Skeletal muscle cell (primary cell): ENCODE measurements at regions not wholly inside any gene's neighbourhood (a gene's known extent, or its start where the extent isn't known, plus 50 kb on each side); places are given as distances from the start of the nearest gene placed in this dataset.

Source experiments
- DNase-seq: peaks from one replicate; pipeline ENCODE4 v3.0.0-alpha.2; 2010; ENCODE audit warnings: low read depth
- H3K4me3 ChIP-seq: 2 replicates; pipeline ENCODE4 v1.5.1; 2011; ENCODE audit warnings: low read depth, mild to moderate bottlenecking, control low read depth, low read length, moderate library complexity

DNA sequence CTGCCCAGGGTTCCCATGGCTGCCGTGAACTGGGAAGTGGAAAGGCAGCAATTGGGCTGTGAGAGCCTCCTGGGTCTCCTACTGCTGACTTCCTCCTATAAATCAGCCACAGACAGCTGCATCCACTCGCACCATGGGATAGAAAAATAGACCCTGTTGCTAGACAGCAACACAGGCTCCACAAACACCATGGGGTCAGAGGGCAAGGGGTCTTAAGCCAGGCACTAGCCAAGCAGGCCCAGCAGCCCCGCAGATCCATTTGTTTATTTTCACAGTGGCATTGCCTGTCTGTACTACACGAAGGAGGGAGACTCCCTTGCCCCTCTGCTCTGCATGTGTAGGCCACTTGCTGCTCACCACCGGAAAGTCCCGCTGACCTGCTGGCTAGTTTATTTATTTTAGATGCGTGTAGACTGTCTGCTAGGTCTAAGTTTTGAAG, 139.8 kb downstream of the DACT1 start:
- H3K4me3 ChIP-seq = no peak overlapping the region
- no peak for DNase-seq

DNA sequence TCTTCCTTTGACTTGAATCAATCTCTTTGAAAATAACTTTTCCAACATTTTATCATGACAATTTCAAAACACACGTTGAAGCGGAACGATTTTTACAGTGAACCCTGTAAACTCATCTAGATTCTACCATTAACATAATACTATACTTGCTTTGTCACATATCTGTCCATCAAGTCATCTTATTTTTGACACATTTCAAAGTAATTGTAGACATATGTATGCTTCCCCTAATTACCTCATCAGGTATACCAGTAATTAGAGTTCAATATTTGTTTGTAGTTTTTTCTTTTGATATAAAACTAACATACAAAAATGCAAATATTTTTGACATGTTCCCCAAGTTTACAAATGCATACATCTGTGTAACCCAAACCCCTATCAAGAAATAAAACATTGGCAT, 140.4 kb downstream of the DACT1 start:
- H3K4me3 ChIP-seq = no peak overlapping the region
- no peak for DNase-seq

- no peak for DNase-seq
- H3K4me3 ChIP-seq = no peak overlapping the region
Measured at GRCh38 chr14:58779376-58779775, 141.6 kb downstream of the DACT1 start.

DNA sequence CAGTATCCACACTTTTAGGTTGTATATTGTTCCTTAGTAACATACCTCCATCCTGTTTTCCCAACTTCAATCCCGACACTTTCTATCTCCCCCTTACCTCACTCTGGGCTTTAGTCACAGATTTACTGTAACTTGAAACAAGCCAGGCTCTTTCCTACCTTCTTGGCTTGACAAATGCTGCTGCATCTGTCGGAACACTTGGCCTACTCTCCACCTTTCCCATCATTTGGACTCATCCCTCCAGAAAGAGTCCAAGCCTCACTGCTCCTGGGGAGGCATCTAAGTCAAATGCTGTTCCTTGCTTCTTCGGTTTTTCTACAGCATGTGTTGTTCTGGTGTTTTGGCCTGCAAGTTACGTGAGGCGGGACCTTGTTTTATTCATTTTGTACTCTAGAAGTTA, 142.4 kb downstream of the DACT1 start:
- no peak overlapping the region for H3K4me3 ChIP-seq
- no peak for DNase-seq

DNA sequence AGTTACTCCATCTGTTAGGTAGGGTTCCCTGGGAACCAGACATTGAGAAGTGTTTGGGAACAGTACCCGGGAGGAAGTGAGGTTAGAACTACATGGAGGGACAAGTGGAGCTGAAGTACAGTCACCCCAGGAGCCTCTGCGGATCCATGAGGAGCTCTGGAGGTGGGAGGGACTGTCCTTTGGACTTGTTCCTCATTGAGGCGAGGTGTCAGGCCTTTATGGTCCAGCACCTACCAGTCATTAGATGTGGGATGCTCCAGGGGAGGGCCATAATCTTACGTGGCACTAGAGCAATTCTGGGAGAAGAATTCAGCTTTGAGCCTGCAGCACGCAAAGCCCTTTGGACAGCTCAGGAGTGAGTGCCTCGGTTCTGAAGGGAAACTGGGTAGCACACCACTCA, 142.8 kb downstream of the DACT1 start:
- DNase-seq = no peak
- H3K4me3 ChIP-seq = no peak overlapping the region

DNA sequence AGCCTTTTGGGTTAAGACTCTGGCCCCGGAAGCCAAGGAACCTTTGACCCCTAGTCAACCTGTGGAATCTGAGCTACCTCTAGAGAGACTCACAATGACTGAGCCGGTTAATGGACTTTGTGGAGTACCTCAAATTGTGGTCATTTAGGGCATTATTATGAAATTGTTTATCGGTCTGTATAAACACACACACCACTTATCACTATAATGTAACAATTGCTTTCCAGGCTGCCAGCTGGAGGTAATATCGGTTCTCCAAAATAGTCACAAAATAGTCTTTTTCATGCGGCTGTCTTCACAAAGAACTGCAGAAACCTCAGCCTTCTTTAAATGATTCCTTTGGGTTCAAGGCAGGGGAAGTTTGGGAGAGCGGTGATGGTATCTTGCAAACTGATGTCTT, 144.2 kb downstream of the DACT1 start:
- H3K4me3 ChIP-seq = no peak overlapping the region
- no peak for DNase-seq

DNA sequence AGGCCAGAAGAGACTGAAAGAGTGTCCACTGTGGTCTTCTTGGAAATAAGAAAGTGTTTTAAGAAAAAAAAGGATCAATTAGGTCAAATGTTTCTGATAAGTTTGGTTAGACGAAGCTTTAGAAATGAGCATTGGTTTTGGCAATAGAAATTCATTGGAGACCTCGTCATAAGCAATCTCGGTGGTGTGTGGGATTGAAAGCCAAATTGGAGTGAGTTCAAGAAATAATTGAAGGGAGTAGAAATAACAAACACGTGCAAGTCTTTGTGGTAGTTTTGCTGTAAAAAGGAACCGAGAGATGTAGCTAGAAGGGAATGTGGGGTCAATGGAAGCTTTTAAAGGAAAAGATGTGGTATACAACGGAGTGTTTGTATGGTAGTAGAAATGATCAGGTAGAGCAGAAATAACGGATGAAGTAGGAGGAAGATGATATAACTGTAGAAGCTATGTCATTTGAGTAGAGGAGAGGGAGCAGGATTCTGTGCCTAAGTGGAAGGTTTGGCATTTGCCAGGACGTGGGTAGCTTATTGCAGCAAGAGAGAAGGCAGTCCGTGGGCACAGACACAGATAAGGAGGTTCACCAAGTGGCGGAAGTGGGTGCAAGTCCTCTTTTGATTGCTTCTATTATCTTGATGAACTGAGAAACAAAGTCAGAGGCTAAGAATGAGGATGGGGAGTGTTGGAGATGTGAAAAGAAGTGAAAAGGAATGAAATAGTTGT, 146.2 kb downstream of the DACT1 start:
- DNase-seq = no peak
- no peak overlapping the region for H3K4me3 ChIP-seq

GRCh38 chr14:58784931-58785330, 147.2 kb downstream of the DACT1 start:
- H3K4me3 ChIP-seq = no peak overlapping the region
- DNase-seq = no peak

DNA sequence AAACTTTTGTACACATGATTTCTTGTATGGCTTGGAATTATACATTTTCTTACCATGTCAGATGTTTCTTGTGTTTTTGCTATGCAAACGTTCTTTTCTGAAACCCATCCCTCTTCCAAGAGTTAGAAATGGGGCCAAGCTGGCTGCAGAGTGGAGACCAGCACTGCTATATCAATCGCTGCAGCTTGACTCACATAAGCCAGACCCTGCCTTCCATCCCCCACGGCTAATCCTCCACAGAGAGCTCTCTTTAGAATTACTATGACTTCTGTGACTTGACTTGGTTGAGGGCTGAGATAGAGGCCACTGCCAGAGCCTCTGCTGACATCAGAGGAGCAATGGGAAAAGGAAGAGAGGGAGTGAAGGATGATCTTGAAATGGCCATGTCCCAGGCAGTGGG, 147.9 kb downstream of the DACT1 start:
- no peak overlapping the region for H3K4me3 ChIP-seq
- no peak for DNase-seq

GRCh38 chr14:58787592-58787991, 149.8 kb downstream of the DACT1 start:
- H3K4me3 ChIP-seq = no peak overlapping the region
- no peak for DNase-seq

- no peak for DNase-seq
- no peak overlapping the region for H3K4me3 ChIP-seq
Measured at GRCh38 chr14:58788655-58789503, 151.1 kb downstream of the DACT1 start.

GRCh38 chr14:58789736-58790135, 152.0 kb downstream of the DACT1 start:
- DNase-seq = no peak

GRCh38 chr14:58792416-58792815, 154.7 kb downstream of the DACT1 start:
- no peak overlapping the region for H3K4me3 ChIP-seq
- DNase-seq = no peak

More at GRCh38 chr14:58789736-58790135, 152.0 kb downstream of the DACT1 start:
- H3K4me3 ChIP-seq = no peak overlapping the region

GRCh38 chr14:58793131-58793740, 155.5 kb downstream of the DACT1 start:
- no peak for DNase-seq

GRCh38 chr14:58794993-58795762, 157.4 kb downstream of the DACT1 start:
- no peak overlapping the region for H3K4me3 ChIP-seq
- no peak for DNase-seq

More at GRCh38 chr14:58793131-58793740, 155.5 kb downstream of the DACT1 start:
- H3K4me3 ChIP-seq = no peak overlapping the region

DNA sequence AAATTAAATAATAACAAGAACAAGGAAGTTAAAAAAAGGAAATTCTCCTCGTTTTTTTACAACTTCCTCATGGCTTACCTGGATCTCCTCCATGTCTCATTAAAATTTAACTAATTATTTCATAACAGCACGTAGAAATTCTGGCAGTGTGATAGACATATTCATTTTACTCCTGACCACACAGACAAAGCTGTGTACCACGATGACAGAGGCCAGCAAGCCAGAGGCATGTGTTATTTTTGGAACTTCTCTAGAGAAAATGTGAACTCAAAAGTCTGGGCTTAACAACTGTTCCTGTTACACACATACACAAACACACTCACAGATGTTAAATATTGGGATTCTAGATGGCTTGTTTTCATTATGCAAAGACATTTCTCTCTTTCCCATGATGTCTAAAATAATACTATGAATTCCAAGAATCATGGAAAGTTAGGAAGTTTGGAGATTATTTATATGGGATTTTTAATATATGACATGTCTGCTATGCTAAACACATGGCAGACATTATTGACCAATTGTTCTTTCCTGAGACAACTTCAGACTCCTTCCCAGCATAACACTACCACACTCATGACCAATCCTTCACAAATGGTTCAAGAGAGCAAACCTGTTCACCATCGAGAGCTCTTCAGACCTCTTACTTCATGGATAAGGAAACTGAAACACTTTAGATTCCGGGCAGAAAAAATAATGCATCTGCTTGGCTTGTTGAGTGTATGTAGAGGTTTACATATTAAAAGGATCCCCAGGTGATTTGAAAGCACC, 158.7 kb downstream of the DACT1 start:
- H3K4me3 ChIP-seq = no peak overlapping the region
- no peak for DNase-seq

DNA sequence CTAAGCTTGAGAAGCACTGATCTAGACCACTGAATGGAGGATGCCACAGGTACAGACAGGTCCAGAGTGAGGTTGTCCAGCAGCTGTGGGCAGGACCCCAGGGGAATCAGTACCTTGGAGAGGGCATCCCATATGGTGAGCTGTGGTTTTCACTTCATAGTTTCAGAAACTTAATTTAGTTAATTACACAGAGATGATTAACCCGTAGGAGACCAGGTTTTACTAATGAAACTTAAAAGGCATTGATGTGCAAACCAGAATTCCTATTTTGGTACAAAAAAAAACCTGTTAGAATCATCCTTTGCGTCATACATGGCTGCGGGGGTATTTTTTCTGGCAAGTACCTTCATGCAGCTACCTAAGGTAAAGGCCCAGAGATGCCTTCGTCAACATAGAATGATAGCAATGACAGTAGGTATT, 159.3 kb downstream of the DACT1 start:
- DNase-seq = no peak
- H3K4me3 ChIP-seq = no peak overlapping the region

DNA sequence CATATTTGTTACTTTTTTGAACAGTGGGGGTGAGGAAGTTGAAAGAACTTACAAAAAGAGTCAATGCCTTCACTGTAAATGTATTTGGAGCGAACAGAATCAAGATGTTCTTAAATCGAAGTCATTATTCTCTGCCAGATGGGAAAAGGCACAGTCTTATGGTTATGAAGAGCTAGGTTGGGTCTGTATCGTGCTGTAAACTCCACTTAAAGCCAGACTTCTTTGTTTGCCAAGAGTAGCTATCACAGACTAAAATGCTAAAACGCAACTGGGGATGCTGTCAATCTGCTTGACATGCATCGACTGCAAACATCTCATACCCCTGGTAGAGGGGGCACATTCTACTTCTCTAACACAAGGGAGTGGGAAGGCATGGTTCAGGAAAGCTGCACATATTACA, 160.4 kb downstream of the DACT1 start:
- DNase-seq = no peak

GRCh38 chr14:58801086-58801485, 163.3 kb downstream of the DACT1 start:
- DNase-seq = no peak

More for the DNA sequence above, 160.4 kb downstream of the DACT1 start:
- H3K4me3 ChIP-seq = no peak overlapping the region

More at GRCh38 chr14:58801086-58801485, 163.3 kb downstream of the DACT1 start:
- no peak overlapping the region for H3K4me3 ChIP-seq
